Prostate gland (tissue), 2 donors: ENCODE measurements at regions not wholly inside any gene's neighbourhood (a gene's known extent, or its start where the extent isn't known, plus 50 kb on each side); places are given as distances from the start of the nearest gene placed in this dataset.
A peak's percentile ranks its signal among the peaks of the same experiment; 100 is the strongest.

ENCODE experiments used
- DNase-seq: peaks from one replicate; pipeline ENCODE4 v3.0.0-alpha.2; 2019; ENCODE audit warnings: low spot score
- H3K27ac ChIP-seq, 2 donors: fragments of 200-600 bp; sonication (generic); 2 replicates each; pipeline ENCODE4 v1.5.1; 2017 to 2019
- H3K27me3 ChIP-seq: fragments of 200-600 bp; sonication (generic); replicated peaks from 2 replicates; pipeline ENCODE4 v1.5.1; 2019; ENCODE audit not compliant: insufficient read depth
- H3K36me3 ChIP-seq, 2 donors: fragments of 200-600 bp; sonication (generic); 1 replicate in 1 of 2; 2 replicates in 1 of 2; pipeline versions ENCODE4 v1.5.1 to v1.8.1; 2017 to 2019
- H3K4me1 ChIP-seq: fragments of 200-600 bp; sonication (generic); replicated peaks from 2 replicates; pipeline ENCODE4 v1.5.1; 2019
- H3K4me3 ChIP-seq, 2 donors: fragments of 200-600 bp; sonication (generic); 2 replicates each; pipeline ENCODE4 v1.5.1; 2017 to 2019
- H3K9me3 ChIP-seq: fragments of 200-600 bp; sonication (generic); 2 replicates; pipeline ENCODE4 v1.5.1; 2017
- POLR2A ChIP-seq: fragments of 450-650 bp; IDR thresholded peaks from one replicate; pipeline ENCODE4 v1.6.1; 2016; ENCODE audit warnings: antibody characterized with exemption, mild to moderate bottlenecking
- POLR2AphosphoS5 ChIP-seq: sonication (generic); formaldehyde crosslinking; IDR thresholded peaks from one replicate; pipeline ENCODE4 v1.6.1; 2017; ENCODE audit warnings: antibody characterized with exemption
- WGBS: methylation state at CpG from one replicate; pipeline ENCODE4 v1.1.5; 2018; 5-methylcytosine and 5-hydroxymethylcytosine counted together
- intact Hi-C: fragments of 100-400 bp; cut with DNase I; formaldehyde crosslinking; loops from one replicate; pipeline ENCODE4 v1.14.2; 2022
- TF ChIP-seq, protein P1 (sequence below), 4 experiments: fragments of 200-600 bp in 2 of 4; fragments of 450-650 bp in 2 of 4; sonication (generic) in 2 of 4; IDR thresholded peaks; 1 replicate in 3 of 4; 2 replicates in 1 of 4; pipeline ENCODE4 v1.5.1; 2016 to 2019; ENCODE audit warnings: antibody characterized with exemption in 4 of 4, mild to moderate bottlenecking in 2 of 4, moderate library complexity in 2 of 4

DNA sequence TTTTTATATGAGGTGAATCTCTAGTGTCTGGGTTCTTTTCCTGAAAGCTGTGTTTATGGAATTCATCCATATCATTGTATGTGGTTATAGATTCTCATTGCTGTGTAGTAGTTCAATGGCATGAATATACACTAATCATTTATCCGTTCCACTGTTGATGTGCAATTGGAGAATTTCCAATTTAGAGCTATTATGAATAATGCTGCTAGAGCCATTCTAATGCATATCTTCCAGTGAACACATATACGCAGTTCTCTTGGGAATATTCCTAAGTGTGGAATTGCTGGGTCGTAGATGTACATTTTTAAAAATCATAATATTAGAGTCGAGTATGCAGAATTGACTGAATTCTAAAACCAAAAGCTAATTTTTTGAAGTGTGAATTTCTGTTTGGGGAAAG, 327.5 kb upstream of the JAG1 start:
- intact Hi-C loops = no loop called here
- H3K36me3 ChIP-seq = no peaks in the 10 kb centered on the region
- 71% methylated on average over 4 of the region's 4 CpGs for WGBS
- H3K4me3 ChIP-seq = no peak overlapping the region
- TF ChIP-seq, protein P1, sequence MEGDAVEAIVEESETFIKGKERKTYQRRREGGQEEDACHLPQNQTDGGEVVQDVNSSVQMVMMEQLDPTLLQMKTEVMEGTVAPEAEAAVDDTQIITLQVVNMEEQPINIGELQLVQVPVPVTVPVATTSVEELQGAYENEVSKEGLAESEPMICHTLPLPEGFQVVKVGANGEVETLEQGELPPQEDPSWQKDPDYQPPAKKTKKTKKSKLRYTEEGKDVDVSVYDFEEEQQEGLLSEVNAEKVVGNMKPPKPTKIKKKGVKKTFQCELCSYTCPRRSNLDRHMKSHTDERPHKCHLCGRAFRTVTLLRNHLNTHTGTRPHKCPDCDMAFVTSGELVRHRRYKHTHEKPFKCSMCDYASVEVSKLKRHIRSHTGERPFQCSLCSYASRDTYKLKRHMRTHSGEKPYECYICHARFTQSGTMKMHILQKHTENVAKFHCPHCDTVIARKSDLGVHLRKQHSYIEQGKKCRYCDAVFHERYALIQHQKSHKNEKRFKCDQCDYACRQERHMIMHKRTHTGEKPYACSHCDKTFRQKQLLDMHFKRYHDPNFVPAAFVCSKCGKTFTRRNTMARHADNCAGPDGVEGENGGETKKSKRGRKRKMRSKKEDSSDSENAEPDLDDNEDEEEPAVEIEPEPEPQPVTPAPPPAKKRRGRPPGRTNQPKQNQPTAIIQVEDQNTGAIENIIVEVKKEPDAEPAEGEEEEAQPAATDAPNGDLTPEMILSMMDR (IDR thresholded peaks at IDR 0.05) = no peak
- no peak for TF ChIP-seq POLR2AphosphoS5
- no peak for TF ChIP-seq POLR2A
- H3K9me3 ChIP-seq = no peaks in the 10 kb centered on the region
- no peaks in the 10 kb centered on the region for H3K27me3 ChIP-seq
- H3K4me1 ChIP-seq = no peaks in the 10 kb centered on the region
- DNase-seq = no peak
- H3K27ac ChIP-seq = no peak overlapping the region

DNA sequence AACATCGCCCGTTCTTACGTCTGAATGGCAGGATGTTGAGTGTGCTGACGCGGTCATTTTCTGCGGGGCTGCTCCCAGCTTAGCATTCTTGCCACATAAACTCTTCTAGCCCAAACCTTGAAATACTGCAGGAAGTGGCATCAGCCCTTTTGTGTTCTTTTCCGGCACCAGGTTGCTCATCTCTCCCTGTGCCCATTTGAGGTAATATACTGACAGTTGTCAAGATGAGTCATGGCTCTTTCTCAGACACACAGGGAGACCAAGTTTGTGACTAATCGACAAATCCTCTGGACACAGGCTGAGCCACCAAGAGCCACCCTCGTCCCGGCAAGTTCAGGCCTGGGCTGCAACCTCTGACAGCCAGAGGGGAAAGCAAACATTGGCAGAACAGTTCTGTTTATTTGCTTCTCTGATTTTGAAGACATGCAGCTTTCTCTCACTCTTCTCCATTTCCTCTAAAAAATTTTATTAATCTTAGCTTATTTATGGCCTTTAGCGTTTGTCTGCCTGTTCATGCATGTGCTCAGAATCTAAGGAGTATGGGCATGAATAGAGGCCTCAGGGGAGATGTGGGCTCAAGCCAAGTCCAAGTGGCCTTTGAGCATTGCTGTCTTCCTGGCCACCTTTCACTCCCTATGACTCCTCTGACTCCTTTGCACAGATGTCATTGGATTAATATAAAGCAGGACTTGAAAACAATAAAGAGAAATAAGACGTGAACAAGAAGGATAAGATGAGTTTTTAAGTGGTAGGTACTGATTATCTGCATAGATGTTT, 328.2 kb upstream of the JAG1 start:
- H3K4me1 ChIP-seq = no peaks in the 10 kb centered on the region
- DNase-seq = peak; percentile 81
- TF ChIP-seq POLR2AphosphoS5 = peak; percentile 69
- TF ChIP-seq, protein P1 (IDR thresholded peaks at IDR 0.05) = no peak
- TF ChIP-seq POLR2A = no peak
- 35% methylated on average over 12 of the region's 12 CpGs for WGBS
- H3K9me3 ChIP-seq = no peaks in the 10 kb centered on the region
- no peaks in the 10 kb centered on the region for H3K27me3 ChIP-seq
- no peak overlapping the region for H3K4me3 ChIP-seq
- H3K36me3 ChIP-seq = no peaks in the 10 kb centered on the region
- H3K27ac ChIP-seq = peak overlapping the region in 1 of 2 donors; percentile 8
- intact Hi-C loops = no loop called here

DNA sequence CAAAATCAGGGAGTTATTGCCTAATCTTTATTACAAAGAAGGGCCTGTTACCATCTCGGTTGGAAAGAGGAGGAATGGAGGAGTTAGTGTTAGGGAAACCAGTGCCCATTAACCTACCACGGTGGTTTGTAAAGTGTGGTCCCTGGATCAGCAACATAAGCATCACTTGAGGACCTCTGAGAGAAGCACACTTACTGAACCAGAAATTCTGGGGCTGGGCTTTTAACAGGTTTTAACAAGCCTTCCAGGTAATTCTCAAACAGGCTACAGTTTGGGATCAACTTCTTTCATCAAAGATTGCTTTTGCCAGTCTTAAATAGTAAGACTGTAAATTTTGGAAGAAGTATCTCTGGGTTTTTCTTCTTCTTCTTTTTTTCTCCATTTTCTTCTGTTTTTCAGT, 329.5 kb upstream of the JAG1 start:
- Histone ChIP-seq H3K9me3 (no peaks in the 10 kb centered on the region), H3K27ac (no peak overlapping the region)
- intact Hi-C loops = no loop called here

DNA sequence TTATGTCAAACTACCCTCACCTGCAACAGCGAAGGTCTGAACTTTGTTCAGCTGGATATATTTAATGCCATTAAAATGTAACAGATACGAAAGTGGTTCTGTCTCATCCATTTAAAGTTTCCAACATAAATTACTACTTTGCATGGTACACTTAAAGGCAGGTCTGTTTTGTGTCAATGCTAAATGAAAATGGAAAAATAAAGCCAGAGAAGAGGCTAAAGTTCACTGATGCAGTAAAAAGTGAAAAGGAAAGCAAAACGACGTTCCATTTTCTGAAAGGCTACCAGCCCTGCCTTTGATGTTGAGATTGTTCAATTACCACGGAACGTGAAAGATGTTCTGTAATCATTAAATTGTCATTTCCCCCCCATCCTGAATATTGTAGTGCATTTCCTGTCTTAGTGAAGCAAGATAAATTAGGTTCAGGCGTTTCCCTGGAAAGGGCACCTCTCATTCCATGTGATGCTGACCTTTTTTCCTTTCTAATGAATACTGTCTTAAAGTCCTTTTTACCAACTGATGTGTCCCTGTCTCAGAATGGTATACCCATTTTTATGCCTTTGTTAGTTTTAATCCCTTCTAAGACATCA, 334.7 kb upstream of the JAG1 start:
- Histone ChIP-seq H3K27ac (no peak overlapping the region), H3K4me1 (no peaks in the 10 kb centered on the region), H3K4me3 (no peak overlapping the region), H3K9me3 (no peaks in the 10 kb centered on the region), H3K27me3 (no peaks in the 10 kb centered on the region), H3K36me3 (no peaks in the 10 kb centered on the region)
- WGBS = 60% methylated on average over 7 of the region's 7 CpGs
- intact Hi-C loops = no loop called here
- TF ChIP-seq POLR2AphosphoS5 (no peak), POLR2A (no peak)
- TF ChIP-seq, protein P1 (IDR thresholded peaks at IDR 0.05) = no peak
- DNase-seq = no peak

More for the DNA sequence above, 329.5 kb upstream of the JAG1 start:
- Histone ChIP-seq H3K27me3 (no peaks in the 10 kb centered on the region), H3K36me3 (no peaks in the 10 kb centered on the region), H3K4me1 (no peaks in the 10 kb centered on the region), H3K4me3 (no peak overlapping the region)
- DNase-seq = no peak
- WGBS = 28% methylated on average over 2 of the region's 2 CpGs
- TF ChIP-seq POLR2A (no peak), POLR2AphosphoS5 (no peak)
- TF ChIP-seq, protein P1 (IDR thresholded peaks at IDR 0.05) = no peak

DNA sequence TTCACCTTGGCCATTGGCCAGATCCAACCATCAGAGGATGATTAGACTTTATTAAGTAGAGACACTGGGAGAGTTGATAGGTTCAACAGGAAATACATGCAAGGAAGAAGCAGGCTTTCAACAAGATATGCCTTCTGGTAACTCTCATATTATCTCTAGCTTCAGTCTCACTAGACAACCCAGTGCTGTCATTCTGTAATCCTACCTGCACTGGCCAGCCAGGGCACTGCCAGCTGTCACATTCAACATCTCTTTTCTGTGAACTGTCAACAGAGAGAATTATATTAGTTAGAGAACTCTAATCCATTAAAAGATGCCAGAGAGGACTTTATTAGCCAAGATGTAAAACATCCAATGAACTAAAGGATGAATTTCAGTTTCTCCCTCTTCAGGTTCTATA, 337.9 kb upstream of the JAG1 start:
- H3K27me3 ChIP-seq = no peaks in the 10 kb centered on the region
- no peak for DNase-seq
- no peaks in the 10 kb centered on the region for H3K9me3 ChIP-seq
- TF ChIP-seq POLR2AphosphoS5 (no peak), POLR2A (no peak)
- TF ChIP-seq, protein P1 (IDR thresholded peaks at IDR 0.05) = no peak
- H3K27ac ChIP-seq = no peak overlapping the region
- H3K4me3 ChIP-seq = no peak overlapping the region
- no peaks in the 10 kb centered on the region for H3K36me3 ChIP-seq
- no peaks in the 10 kb centered on the region for H3K4me1 ChIP-seq
- intact Hi-C loops = no loop called here
